Activated naive CD8-positive, alpha-beta T cell treated with anti-CD3 and anti-CD28 coated beads, Interleukin-2, amount 10 ng/mL, durations not matched to agents 7 days and 5 days (primary cell): ENCODE measurements at regions not wholly inside any gene's neighbourhood (a gene's known extent, or its start where the extent isn't known, plus 50 kb on each side); places are given as distances from the start of the nearest gene placed in this dataset.

ENCODE experiments used
- ATAC-seq: fragments of 150-1000 bp; cut with Tn5 transposase; one replicate; pipeline ENCODE4 v1.10.0; 2021; ENCODE audit warnings: low read depth, moderate library complexity
- POLR2A ChIA-PET: fragments of 350-600 bp; sonication (Branson Sonifier 250); formaldehyde crosslinking; loops from one replicate; lab custom pipeline; 2021; ENCODE audit warnings: antibody characterized with exemption; lab: Charles Lee
- DNase-seq: peaks from one replicate; pipeline ENCODE4 v3.0.0; 2021
- H3K27ac Mint-ChIP-seq: one replicate; pipeline ENCODE4 v1.8.0; 2022; ENCODE audit warnings: mild to moderate bottlenecking, mixed read lengths
- H3K27me3 Mint-ChIP-seq: one replicate; pipeline ENCODE4 v1.8.0; 2022; ENCODE audit warnings: mild to moderate bottlenecking, moderate library complexity, mixed read lengths
- H3K36me3 Mint-ChIP-seq: one replicate; pipeline ENCODE4 v1.8.0; 2021; ENCODE audit warnings: mild to moderate bottlenecking, mixed read lengths
- H3K4me1 Mint-ChIP-seq: one replicate; pipeline ENCODE4 v1.8.0; 2021; ENCODE audit warnings: mixed read lengths
- H3K4me3 Mint-ChIP-seq: one replicate; pipeline ENCODE4 v1.8.0; 2022; ENCODE audit warnings: mild to moderate bottlenecking, moderate library complexity, mixed read lengths
- H3K9me3 Mint-ChIP-seq: one replicate; pipeline ENCODE4 v1.8.0; 2021; ENCODE audit warnings: mixed read lengths

DNA sequence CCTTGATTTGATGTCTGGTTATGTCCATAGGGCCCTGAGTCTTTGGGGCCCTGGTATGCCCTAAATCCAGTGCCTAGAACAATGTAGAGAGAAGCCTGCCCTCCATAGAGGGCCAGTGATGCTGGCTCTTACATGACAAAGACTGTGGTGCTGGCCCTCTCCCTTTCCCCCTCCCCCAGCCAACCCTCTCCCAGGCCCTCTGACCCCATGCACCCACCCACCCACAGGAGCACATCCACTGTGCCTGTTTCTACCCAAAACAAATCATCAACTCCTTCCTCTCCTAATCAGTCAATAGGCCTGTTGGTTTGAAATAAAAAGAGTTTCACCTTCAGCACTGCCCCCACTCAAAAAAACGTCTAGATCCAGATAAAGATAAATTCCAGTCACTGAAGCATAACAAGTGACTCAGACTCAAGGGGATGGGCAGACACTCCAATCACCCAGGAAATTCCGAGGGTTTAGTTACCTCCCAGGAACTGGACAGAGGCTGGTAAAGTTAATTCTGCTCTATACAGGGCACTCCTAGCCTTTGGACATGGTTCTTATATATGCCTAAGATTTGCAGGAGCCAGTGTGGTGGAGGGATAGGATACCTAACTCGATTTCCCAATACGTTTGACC lies 144.8 kb upstream of the VANGL1 start:
- no peak for DNase-seq
- Mint-ChIP-seq H3K27me3 (no peaks in the 10 kb centered on the region), H3K9me3 (no peaks in the 10 kb centered on the region), H3K4me1 (no peaks in the 10 kb centered on the region), H3K27ac (no peak overlapping the region), H3K36me3 (no peaks in the 10 kb centered on the region), H3K4me3 (no peak overlapping the region)
- POLR2A ChIA-PET, result no interaction called here
- ATAC-seq, result no peak

DNA sequence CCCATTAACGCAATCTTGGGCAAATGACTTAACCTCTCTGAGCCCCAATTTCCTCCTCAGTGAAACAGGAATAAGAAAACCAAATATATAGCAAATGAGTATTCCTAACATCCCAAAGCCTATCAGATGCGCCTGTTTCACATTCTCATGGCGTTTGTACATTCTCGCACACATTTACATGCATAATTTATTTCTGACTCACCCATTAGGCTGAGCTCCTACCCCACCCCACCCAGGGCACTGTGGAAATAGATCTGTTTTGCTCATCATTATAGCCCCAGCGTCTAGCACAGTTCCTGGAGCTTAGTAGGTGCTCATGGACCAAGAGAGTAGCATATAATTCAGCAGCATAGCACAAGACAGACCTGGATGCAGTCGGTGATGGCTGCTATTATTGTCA lies 146.1 kb upstream of the VANGL1 start:
- Mint-ChIP-seq H3K36me3 (no peaks in the 10 kb centered on the region), H3K4me1 (no peaks in the 10 kb centered on the region), H3K27me3 (peaks cover 2% of the 10 kb centered on the region), H3K27ac (no peak overlapping the region), H3K4me3 (no peak overlapping the region), H3K9me3 (no peaks in the 10 kb centered on the region)
- POLR2A ChIA-PET, result no interaction called here
- DNase-seq (no peak), ATAC-seq (no peak)

DNA sequence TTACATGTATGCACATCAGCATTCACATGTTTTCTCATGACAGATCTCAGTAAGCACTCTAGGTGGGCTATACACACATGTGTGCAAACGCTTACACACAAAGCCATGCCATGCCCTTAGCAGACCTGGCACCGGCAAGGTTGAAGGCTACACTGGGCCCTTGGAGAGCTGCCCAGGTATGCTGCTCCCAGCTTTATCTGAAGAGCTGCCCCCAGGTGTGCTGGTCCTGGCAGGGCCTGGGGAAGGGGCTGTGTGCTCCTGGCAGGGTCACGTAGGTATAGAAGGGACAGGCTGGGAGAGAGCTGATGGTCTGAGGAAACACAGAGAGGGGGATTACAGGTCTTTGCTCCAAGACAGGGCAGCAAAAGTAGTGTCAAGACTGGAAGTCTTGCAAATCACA lies 146.7 kb upstream of the VANGL1 start:
- POLR2A ChIA-PET, result no interaction called here
- Mint-ChIP-seq H3K36me3 (no peaks in the 10 kb centered on the region), H3K27ac (no peak overlapping the region), H3K27me3 (peaks cover 2% of the 10 kb centered on the region), H3K4me1 (no peaks in the 10 kb centered on the region), H3K9me3 (no peaks in the 10 kb centered on the region), H3K4me3 (no peak overlapping the region)
- ATAC-seq (no peak), DNase-seq (no peak)

DNA sequence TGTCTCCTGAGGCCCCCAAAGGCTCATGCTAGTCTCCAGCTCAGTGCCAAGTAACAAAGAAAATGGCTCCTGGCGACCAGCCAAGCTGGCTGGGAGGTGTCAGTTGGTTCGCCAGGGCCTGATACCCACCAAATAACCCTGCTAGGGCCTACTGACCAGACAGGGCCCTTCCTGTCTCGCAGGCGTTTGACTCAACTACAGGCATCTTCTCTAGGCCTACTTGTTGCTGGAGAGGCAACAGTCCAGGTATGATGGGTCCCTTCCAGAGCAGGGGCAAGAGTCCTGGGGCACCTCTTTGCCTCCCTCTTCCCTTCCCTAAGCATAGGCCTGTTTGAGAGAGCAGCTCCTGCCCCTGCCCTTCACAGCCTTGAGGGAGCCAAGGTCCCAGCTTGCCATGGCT lies 147.9 kb upstream of the VANGL1 start:
- Mint-ChIP-seq H3K27ac (no peak overlapping the region), H3K9me3 (no peaks in the 10 kb centered on the region), H3K36me3 (no peaks in the 10 kb centered on the region), H3K27me3 (peaks cover 2% of the 10 kb centered on the region), H3K4me1 (no peaks in the 10 kb centered on the region), H3K4me3 (no peak overlapping the region)
- no peak for ATAC-seq
- POLR2A ChIA-PET, result no interaction called here
- DNase-seq, result no peak

DNA sequence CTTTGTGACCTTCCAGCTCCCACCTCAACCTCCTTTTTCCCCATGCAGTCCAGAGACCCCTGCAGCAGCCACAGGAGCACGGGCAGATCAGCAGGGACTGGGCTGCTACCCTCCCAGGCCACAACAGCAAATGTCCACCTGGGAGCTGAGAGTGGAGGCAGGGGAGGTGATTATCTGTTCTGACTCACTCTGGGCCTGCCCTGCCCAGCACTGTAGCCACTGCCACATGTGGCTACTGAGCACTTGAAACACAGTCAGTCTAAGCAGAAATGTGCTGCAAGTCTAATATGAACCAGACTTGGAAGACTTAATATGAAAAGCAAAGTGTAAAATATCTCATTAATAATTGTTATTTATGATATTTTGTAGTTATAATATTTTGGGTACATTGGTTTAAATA lies 148.9 kb upstream of the VANGL1 start:
- H3K36me3 Mint-ChIP-seq, result no peaks in the 10 kb centered on the region
- POLR2A ChIA-PET, result no interaction called here
- H3K27me3 Mint-ChIP-seq, result peaks cover 2% of the 10 kb centered on the region
- H3K4me3 Mint-ChIP-seq, result no peak overlapping the region
- DNase-seq (no peak), ATAC-seq (no peak)
- H3K9me3 Mint-ChIP-seq, result no peaks in the 10 kb centered on the region
- H3K4me1 Mint-ChIP-seq, result no peaks in the 10 kb centered on the region
- H3K27ac Mint-ChIP-seq, result no peak overlapping the region

DNA sequence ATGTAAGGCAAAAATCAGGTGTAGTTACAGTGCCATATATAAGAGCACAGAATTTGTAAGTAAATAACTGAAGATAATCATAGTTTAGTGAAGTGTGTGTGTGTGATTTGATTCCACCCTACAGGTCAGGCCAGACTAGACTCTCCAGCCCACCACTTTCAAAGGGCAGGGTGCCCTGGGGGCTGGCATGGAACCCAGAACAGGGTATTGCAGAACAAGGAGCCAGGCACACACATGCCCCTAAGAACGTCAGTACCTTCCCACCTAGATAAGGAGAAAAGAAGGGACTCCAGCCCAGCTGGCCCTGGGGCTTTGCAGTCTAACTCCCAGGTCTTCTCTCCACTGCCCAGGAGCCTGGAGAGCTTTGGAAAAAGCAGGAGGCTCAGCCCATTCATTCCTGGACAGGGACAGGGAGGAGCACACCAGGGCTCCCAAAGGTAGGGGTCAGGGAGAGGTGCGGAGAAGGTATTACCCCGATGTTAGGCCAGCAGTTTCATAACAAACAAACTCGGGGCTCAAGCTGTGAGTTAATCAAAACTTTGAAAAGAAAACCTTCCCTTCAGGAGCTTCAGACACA lies 149.7 kb upstream of the VANGL1 start:
- no peaks in the 10 kb centered on the region for H3K4me1 Mint-ChIP-seq
- H3K27ac Mint-ChIP-seq, result no peak overlapping the region
- no peak for DNase-seq
- POLR2A ChIA-PET, result no interaction called here
- no peaks in the 10 kb centered on the region for H3K9me3 Mint-ChIP-seq
- H3K27me3 Mint-ChIP-seq, result peaks cover 2% of the 10 kb centered on the region
- no peak overlapping the region for H3K4me3 Mint-ChIP-seq
- no peak for ATAC-seq
- H3K36me3 Mint-ChIP-seq, result no peaks in the 10 kb centered on the region

DNA sequence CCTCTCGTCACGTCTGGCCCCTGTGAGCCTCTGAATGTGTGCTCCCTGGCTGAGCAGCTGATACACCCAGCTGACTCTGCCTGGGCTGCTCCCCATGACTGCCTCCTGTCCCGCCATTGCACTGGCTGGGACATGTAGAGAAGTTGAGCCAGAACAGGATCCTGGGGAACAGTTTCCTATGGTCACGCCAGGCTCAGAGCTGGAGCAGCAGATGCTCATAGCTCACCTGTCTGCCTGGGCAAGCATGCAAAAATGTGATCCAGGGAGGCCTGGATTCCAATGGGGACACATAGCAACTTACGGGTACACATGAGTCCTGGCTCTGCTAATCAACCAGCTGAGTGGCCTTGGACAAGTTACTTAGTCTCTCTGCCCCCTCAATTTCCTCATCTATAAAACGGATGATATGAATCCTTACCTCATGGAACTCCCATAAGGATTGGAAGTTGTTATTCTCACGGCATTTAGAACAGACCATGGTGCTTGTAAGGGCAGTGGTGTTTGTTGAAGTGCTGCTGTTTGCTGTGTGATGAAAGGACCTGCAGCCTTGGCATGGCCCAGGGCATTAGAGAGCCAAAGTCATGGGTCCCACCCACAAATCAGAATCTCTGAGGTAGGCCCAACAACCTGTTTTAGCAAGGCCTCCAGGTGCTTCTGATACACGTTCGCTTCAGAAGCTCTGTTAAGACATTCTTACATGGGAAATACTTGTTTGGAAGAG lies 150.3 kb upstream of the VANGL1 start:
- Mint-ChIP-seq H3K9me3 (no peaks in the 10 kb centered on the region), H3K27me3 (peaks cover 2% of the 10 kb centered on the region), H3K36me3 (no peaks in the 10 kb centered on the region), H3K4me1 (no peaks in the 10 kb centered on the region), H3K4me3 (no peak overlapping the region), H3K27ac (no peak overlapping the region)
- DNase-seq, result no peak
- no peak for ATAC-seq
- POLR2A ChIA-PET, result no interaction called here

DNA sequence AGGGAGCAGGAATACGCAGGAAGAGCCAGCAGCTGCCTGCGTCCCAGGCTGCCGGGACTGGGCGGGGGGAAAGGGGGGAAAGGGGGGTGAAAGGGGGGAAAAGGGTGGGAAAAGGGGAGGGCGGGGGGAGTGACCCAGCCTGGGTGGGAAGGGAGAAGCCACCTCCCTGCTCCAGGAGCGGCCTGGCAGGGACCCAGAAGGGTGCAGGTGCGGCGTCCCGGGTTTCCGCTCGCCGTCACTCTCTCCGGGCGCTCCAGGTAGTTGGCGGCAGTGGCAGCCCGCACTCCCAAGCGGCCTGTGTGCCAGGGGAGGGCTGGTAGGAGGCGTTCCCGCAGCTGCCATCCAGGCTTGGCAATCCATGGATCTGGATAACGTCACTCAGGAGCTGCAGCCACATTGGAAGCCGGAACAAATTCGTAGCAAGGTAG lies 141.0 kb upstream of the NGF start:
- ATAC-seq (no peak), DNase-seq (no peak)
- Mint-ChIP-seq H3K27me3 (peaks cover 6% of the 10 kb centered on the region), H3K36me3 (no peaks in the 10 kb centered on the region), H3K4me1 (no peaks in the 10 kb centered on the region), H3K27ac (no peak overlapping the region), H3K4me3 (no peak overlapping the region), H3K9me3 (no peaks in the 10 kb centered on the region)
- POLR2A ChIA-PET, result no interaction called here

DNA sequence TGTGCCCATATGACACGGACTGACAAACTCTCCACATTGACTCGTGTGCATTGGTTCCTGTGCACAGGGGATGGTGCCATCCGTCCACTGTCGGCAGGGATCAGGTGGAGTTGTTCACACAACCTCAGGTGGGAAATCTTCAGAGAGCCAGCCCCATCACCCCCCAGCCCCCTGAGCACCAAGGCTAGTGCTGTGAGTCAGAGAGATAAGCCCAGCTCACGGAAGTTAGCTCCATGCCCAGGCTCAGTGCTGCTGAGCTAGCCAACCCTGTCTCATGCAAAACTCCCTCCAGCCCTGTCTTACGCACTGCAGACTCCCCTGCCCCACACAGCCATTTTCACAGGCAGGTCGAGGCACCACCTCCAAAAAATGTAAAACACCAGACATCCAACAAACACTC lies 139.0 kb upstream of the NGF start:
- POLR2A ChIA-PET, result no interaction called here
- peaks cover 3% of the 10 kb centered on the region for H3K27me3 Mint-ChIP-seq

DNA sequence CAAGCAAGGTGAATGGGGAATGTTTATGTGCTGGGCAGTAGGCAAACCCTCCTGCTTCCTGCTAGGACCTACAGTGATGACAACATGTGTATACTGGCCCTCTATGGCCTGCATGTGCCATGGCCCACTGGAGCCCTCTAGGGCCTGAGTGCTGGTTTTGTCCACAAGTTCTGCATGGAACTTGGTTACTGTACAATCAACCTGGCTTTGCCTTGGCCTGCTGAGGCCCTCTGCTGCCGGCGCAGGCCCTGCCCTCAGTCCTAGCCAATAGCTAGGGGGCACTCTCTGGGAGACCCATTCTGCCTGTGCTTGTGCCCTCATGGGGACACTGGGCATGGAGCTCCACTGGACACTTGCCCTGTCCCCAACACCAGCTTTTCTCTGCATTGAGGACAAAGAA lies 138.6 kb upstream of the NGF start:
- H3K9me3 Mint-ChIP-seq, result no peaks in the 10 kb centered on the region
- ATAC-seq (no peak), DNase-seq (no peak)
- POLR2A ChIA-PET, result no interaction called here
- H3K36me3 Mint-ChIP-seq, result no peaks in the 10 kb centered on the region
- no peak overlapping the region for H3K27ac Mint-ChIP-seq
- no peaks in the 10 kb centered on the region for H3K27me3 Mint-ChIP-seq
- no peak overlapping the region for H3K4me3 Mint-ChIP-seq
- H3K4me1 Mint-ChIP-seq, result no peaks in the 10 kb centered on the region

More for the DNA sequence above, 139.0 kb upstream of the NGF start:
- Mint-ChIP-seq H3K9me3 (no peaks in the 10 kb centered on the region), H3K4me1 (no peaks in the 10 kb centered on the region), H3K4me3 (no peak overlapping the region), H3K27ac (no peak overlapping the region), H3K36me3 (no peaks in the 10 kb centered on the region)
- ATAC-seq (no peak), DNase-seq (no peak)

DNA sequence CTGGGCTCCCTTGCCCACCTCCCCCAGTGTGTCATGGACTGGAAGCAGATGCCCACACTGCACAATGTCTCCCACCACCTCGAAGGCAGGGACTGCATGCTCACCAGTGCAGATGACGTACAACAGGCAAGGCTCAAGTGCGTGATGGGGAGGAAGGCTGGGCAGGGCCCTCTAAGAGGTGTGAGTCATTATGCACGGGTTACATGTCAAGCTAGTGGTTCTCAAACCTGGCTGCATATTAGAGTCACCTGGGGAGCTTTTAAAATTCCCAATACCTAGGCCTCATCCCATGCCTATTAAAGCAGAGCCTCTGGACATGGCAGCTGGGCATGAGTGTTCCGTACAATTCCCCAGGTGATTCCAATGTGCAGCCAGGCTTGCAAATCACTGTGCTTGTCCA lies 137.9 kb upstream of the NGF start:
- H3K36me3 Mint-ChIP-seq, result no peaks in the 10 kb centered on the region
- H3K9me3 Mint-ChIP-seq, result no peaks in the 10 kb centered on the region
- peaks cover under 1% of the 10 kb centered on the region for H3K4me1 Mint-ChIP-seq
- no peak for DNase-seq
- POLR2A ChIA-PET, result no interaction called here
- no peak overlapping the region for H3K27ac Mint-ChIP-seq
- H3K27me3 Mint-ChIP-seq, result no peaks in the 10 kb centered on the region
- no peak for ATAC-seq
- no peak overlapping the region for H3K4me3 Mint-ChIP-seq

DNA sequence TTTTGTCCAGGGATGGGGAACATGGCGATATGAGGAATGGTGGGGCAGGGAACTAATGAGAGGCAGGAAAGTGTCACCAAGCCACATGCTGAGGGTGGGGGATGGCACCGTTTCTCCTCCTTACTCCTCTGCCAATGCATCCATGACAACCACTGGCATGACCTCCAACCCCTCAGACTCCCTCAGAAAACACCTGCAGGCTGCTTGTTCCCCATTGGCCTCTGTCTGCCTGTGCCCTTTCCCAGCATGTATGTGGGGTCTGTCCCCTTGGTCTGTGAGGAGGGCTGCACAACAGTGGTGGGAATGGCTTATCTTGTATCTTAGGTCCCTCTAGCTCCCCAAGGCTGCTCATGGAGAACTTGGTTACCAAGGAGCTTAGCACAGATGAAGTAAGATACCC lies 137.2 kb upstream of the NGF start:
- Mint-ChIP-seq H3K27me3 (no peaks in the 10 kb centered on the region), H3K9me3 (no peaks in the 10 kb centered on the region), H3K36me3 (no peaks in the 10 kb centered on the region), H3K27ac (no peak overlapping the region), H3K4me1 (peaks cover 2% of the 10 kb centered on the region), H3K4me3 (no peak overlapping the region)
- POLR2A ChIA-PET, result no interaction called here
- no peak for DNase-seq
- no peak for ATAC-seq

DNA sequence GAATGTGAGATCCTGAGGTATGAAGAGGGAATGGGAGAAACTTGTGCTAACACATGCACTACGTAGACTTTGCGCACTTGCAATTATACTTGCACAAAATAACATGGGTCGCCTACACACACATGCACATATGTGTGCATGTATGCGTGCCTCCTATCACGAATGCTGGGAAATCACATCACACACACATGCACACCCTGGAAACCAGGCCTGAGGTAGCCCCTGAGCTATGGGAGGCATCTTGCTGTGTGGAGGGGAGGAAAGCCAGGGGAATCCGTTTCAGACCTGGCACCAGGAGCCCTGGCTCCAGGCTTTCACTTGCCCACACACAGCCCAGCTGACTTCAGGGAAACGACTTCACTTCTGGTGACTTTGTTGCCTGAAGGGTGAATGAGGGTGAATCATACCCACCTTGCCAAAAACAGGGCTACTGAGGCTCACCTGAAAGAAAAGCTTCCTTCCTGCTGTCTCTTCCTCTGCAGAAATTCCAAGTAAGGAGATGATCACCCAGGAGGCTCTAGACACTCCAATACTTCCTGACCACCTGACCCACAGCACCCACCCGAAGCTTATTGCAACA lies 136.0 kb upstream of the NGF start:
- no peaks in the 10 kb centered on the region for H3K36me3 Mint-ChIP-seq
- H3K4me3 Mint-ChIP-seq, result no peak overlapping the region
- peaks cover 7% of the 10 kb centered on the region for H3K4me1 Mint-ChIP-seq
- no peaks in the 10 kb centered on the region for H3K9me3 Mint-ChIP-seq
- H3K27me3 Mint-ChIP-seq, result no peaks in the 10 kb centered on the region
- no peak for ATAC-seq
- DNase-seq, result no peak
- no peak overlapping the region for H3K27ac Mint-ChIP-seq
- POLR2A ChIA-PET, result no interaction called here
